Keratinocyte (primary cell): ENCODE measurements at regions not wholly inside any gene's neighbourhood (a gene's known extent, or its start where the extent isn't known, plus 50 kb on each side); places are given as distances from the start of the nearest gene placed in this dataset.

Experiments
- DNase-seq: peaks from one replicate; pipeline ENCODE4 v3.0.0-alpha.2; 2011; ENCODE audit warnings: low read depth, missing footprints, low spot score
- FAIRE-seq: peaks from 2 replicates; lab custom pipeline; 2011; peaks lifted over from hg19 to GRCh38; lab: Jason Lieb, UNC
- H2AFZ ChIP-seq: 2 replicates; pipeline ENCODE4 v1.6.0; 2012; ENCODE audit warnings: low read length, control low read depth, inconsistent platforms; ENCODE audit not compliant: control insufficient read depth
- H3K27ac ChIP-seq: 2 replicates; pipeline ENCODE4 v1.5.1; 2011; ENCODE audit warnings: low read length; ENCODE audit not compliant: control insufficient read depth, insufficient read depth
- H3K27me3 ChIP-seq: 3 replicates; pipeline ENCODE4 v1.6.0; 2011; ENCODE audit warnings: low read length; ENCODE audit not compliant: control insufficient read depth, insufficient read depth; ENCODE audit errors: extremely low read depth
- H3K36me3 ChIP-seq, 2 experiments: 2 replicates in 1 of 2; 3 replicates in 1 of 2; pipeline ENCODE4 v1.5.1; 2011; ENCODE audit warnings: low read length in 2 of 2, mild to moderate bottlenecking in 1 of 2; ENCODE audit not compliant: control insufficient read depth in 2 of 2, insufficient read depth in 2 of 2; ENCODE audit errors: extremely low read depth in 1 of 2
- H3K4me1 ChIP-seq: 3 replicates; pipeline ENCODE4 v1.5.1; 2011; ENCODE audit warnings: low read length; ENCODE audit not compliant: control insufficient read depth, insufficient read depth; ENCODE audit errors: extremely low read depth
- H3K4me2 ChIP-seq: 3 replicates; pipeline ENCODE4 v1.6.0; 2011; ENCODE audit warnings: low read depth, low read length; ENCODE audit not compliant: control insufficient read depth, insufficient read depth; ENCODE audit errors: extremely low read depth
- H3K4me3 ChIP-seq, 3 experiments: fragments of 200-600 bp in 1 of 3; sonication (generic) in 1 of 3; 2 replicates in 2 of 3; 3 replicates in 1 of 3; pipeline ENCODE4 v1.5.1; 2011 to 2016; ENCODE audit warnings: low read length in 3 of 3, mild to moderate bottlenecking in 3 of 3, control low read depth in 2 of 3, inconsistent platforms in 1 of 3, low read depth in 1 of 3, mixed read lengths in 1 of 3, mixed run types in 1 of 3, moderate library complexity in 1 of 3; ENCODE audit not compliant: control insufficient read depth in 2 of 3, insufficient read depth in 2 of 3; ENCODE audit errors: extremely low read depth in 1 of 3
- H3K79me2 ChIP-seq: 2 replicates; pipeline ENCODE4 v1.6.0; 2012; ENCODE audit warnings: low read length; ENCODE audit not compliant: control insufficient read depth, insufficient read depth
- H3K9ac ChIP-seq: 3 replicates; pipeline ENCODE4 v1.6.0; 2011; ENCODE audit warnings: low read length; ENCODE audit not compliant: control insufficient read depth, insufficient read depth; ENCODE audit errors: extremely low read depth
- H3K9me1 ChIP-seq: 3 replicates; pipeline ENCODE4 v1.6.0; 2011; ENCODE audit warnings: low read length; ENCODE audit not compliant: control insufficient read depth, insufficient read depth; ENCODE audit errors: extremely low read depth
- H3K9me3 ChIP-seq: 2 replicates; pipeline ENCODE4 v1.5.1; 2012; ENCODE audit warnings: low read depth, low read length; ENCODE audit not compliant: control insufficient read depth
- H4K20me1 ChIP-seq: 3 replicates; pipeline ENCODE4 v1.6.0; 2011; ENCODE audit warnings: low read length; ENCODE audit not compliant: control insufficient read depth, insufficient read depth; ENCODE audit errors: extremely low read depth
- CTCF ChIP-seq, 3 experiments: IDR thresholded peaks in 1 of 3; conservative IDR thresholded peaks in 1 of 3; optimal IDR thresholded peaks in 1 of 3; 2 replicates in 2 of 3; 3 replicates in 1 of 3; pipeline versions ENCODE3 to v1.5.1; 2011; ENCODE audit warnings: low read length in 3 of 3, mild to moderate bottlenecking in 3 of 3, moderate library complexity in 2 of 3, control low read depth in 1 of 3, inconsistent platforms in 1 of 3; ENCODE audit not compliant: insufficient read depth in 2 of 3; ENCODE audit errors: extremely low read depth in 1 of 3
- EZH2 ChIP-seq: IDR thresholded peaks from one replicate; pipeline ENCODE4 v1.6.1; 2012; ENCODE audit warnings: inconsistent platforms, mild to moderate bottlenecking, low read length, moderate library complexity
- dilution Hi-C: fragments of 300-500 bp; cut with MboI; formaldehyde crosslinking; loops from one replicate; pipeline ENCODE4 v1.7.0; 2020; ENCODE audit warnings: low sequenced_read_pairs; ENCODE audit not compliant: extremely low pct_ligation_motif_present

- Histone ChIP-seq H3K4me1 (no peaks in the 10 kb centered on the region), H3K4me3 (no peak overlapping the region), H3K9ac (no peak overlapping the region), H3K4me2 (no peak overlapping the region), H3K9me1 (no peaks in the 10 kb centered on the region), H3K36me3 (no peaks in the 10 kb centered on the region), H3K27me3 (peaks cover 18% of the 10 kb centered on the region), H3K27ac (no peak overlapping the region), H4K20me1 (peaks cover 2% of the 10 kb centered on the region), H3K79me2 (no peaks in the 10 kb centered on the region), H2AFZ (no peak overlapping the region), H3K9me3 (no peaks in the 10 kb centered on the region)
- dilution Hi-C loops, result no loop called here
- DNase-seq, result no peak
- no peak for TF ChIP-seq CTCF (optimal IDR thresholded peaks at IDR 0.05 in 1 of 3, IDR thresholded peaks at IDR 0.05 in 1 of 3, conservative IDR thresholded peaks at IDR 0.05 in 1 of 3; ENCODE audit: extremely low read depth in 1 of 3, insufficient read depth in 2 of 3, low read length in 3 of 3)
- TF ChIP-seq EZH2, result no peak
- no peak for FAIRE-seq
Observed at GRCh38 chr20:62569615-62570014, 72.7 kb upstream of the SLCO4A1 start.

GRCh38 chr20:62570403-62570802, 71.9 kb upstream of the SLCO4A1 start:
- Histone ChIP-seq H3K4me2 (no peak overlapping the region), H3K27me3 (peaks cover 25% of the 10 kb centered on the region), H3K9me3 (no peaks in the 10 kb centered on the region), H3K9me1 (no peaks in the 10 kb centered on the region), H4K20me1 (peaks cover 2% of the 10 kb centered on the region), H2AFZ (no peak overlapping the region), H3K27ac (no peak overlapping the region), H3K36me3 (no peaks in the 10 kb centered on the region), H3K4me3 (no peak overlapping the region), H3K4me1 (no peaks in the 10 kb centered on the region), H3K79me2 (no peaks in the 10 kb centered on the region), H3K9ac (no peak overlapping the region)
- dilution Hi-C loops, result no loop called here
- no peak for DNase-seq
- TF ChIP-seq EZH2 (no peak), CTCF (optimal IDR thresholded peaks at IDR 0.05 in 1 of 3, IDR thresholded peaks at IDR 0.05 in 1 of 3, conservative IDR thresholded peaks at IDR 0.05 in 1 of 3; ENCODE audit: extremely low read depth in 1 of 3, insufficient read depth in 2 of 3, low read length in 3 of 3) (no peak)
- no peak for FAIRE-seq
